NCI-H1417 treated with DMSO at 0.1 percent for 48 hours (cell line): ENCODE measurements at regions not wholly inside any gene's neighbourhood (a gene's known extent, or its start where the extent isn't known, plus 50 kb on each side); places are given as distances from the start of the nearest gene placed in this dataset.
A peak's percentile ranks its signal among the peaks of the same experiment; 100 is the strongest.

Experiments used
- DNase-seq: peaks from one replicate; lab custom pipeline; 2025; lab: John Stamatoyannopoulos, UW

DNA sequence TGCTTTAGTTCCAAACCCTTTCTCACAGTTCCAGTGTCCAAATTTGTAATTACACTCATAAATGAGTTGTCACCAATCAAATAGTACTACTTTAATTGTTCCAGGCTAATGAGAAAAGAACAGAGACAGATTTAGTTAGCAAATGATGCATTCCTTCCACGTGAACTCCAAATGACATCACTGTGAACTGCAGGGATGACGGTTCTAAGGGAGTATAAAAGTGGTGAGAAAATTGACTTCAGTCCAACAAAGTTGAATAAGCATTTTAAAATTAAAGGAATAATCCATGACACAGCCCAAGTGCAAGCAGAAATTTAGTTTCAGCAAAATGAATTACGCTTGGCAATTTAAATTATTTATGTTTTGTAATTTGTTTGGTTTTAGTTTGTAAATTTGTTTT lies 102.0 kb upstream of the LRATD1 start:
- no peak for DNase-seq

DNA sequence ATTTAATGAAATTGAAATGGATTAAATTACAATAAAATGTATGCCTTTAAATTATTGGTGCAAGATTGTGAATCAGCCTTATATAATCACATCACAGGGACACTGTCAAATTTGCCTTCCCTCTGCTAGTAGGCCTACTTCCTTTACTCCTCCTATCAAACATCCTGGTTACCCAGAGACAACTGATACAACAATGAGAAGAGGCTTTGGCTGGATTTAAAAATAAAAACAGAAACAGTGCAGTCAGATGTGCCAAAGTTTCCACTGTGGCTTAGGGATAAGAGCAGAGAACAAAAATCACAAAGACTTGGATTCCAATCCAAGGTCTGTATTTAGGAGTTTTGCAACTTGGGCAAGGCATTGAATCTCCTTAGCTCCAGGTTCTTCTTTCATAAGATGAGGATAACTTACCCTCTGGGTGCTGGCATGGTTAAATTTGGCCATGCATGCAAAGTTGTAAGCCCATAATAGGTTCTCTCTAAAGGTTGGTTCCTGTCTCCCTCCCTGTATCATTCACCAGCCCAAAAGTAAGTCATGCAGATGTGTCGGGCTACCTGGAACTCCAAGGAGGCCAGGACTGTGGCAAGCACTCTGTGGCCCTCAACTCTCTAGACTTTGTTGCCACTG lies 99.3 kb upstream of the LRATD1 start:
- DNase-seq, result no peak

DNA sequence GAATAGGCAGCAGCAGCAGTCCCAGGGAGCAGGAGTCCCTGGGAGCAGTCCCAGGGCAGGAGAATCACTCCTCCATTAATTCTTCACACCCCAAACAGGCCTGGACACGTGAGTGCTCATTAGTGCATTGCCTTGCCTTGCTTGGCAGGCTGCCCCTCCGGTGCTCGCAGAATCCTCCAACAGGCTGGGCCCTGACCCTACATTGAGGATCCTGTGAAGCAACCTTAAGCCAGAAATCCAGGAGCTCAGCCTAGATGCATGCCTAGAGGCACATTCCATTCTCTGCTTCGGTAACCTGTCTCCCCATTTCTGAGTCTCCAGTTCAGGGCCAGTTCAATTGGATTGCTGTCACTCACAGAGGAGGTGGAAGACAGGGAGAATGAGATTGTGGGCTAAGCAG lies 97.4 kb upstream of the LRATD1 start:
- DNase-seq, result no peak

DNA sequence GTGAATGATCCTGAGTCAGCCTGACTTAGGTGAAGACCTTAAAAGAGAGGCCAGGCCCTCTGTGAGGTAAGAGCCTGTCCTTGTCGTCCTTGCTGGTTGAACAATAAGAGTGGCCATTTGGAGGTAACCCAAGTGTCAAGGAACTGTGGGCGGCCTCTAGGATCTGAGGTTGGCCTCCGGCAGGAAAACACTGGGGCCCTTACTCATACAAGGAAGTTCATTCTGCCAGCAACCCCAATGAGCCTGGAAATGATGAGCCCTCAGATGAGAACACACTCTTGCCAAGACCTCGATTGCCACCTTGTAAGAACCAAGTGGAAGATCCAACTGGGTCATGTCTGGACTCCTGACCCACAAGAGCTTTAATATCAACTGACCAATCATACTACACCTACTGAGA lies 95.5 kb upstream of the LRATD1 start:
- DNase-seq, result no peak

GRCh38 chr2:14540015-14540414 lies 92.5 kb upstream of the LRATD1 start:
- no peak for DNase-seq

DNA sequence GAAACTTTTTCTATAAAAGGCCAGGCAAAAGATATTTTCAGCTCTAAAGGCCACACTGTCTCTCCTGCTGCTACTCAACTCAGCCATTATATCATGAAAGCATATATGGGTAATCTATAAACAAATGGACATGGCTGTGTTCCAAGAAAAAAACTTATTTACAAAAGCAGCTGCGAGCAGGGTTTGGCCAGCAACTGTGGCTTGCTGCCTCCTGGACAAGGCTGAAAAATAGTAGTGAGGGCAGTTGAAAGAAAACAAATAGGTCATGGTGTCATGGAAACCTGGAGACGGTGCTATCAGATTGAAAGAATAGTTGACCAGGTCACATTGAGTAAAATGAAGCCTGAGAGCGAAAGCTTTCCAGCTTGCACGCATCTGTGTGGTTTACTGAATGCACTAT lies 89.2 kb upstream of the LRATD1 start:
- DNase-seq, result peak; percentile 4

GRCh38 chr2:14544247-14544646 lies 88.3 kb upstream of the LRATD1 start:
- no peak for DNase-seq

- no peak for DNase-seq
Observed at GRCh38 chr2:14547830-14548229, 84.7 kb upstream of the LRATD1 start.

- no peak for DNase-seq
Observed at GRCh38 chr2:14550658-14551057, 81.9 kb upstream of the LRATD1 start.

- DNase-seq, result no peak
Observed at GRCh38 chr2:14551069-14551468, 81.4 kb upstream of the LRATD1 start.

GRCh38 chr2:14552286-14552685 lies 80.2 kb upstream of the LRATD1 start:
- no peak for DNase-seq

- DNase-seq, result no peak
Observed at GRCh38 chr2:14552818-14553217, 79.7 kb upstream of the LRATD1 start.

GRCh38 chr2:14554849-14555545 lies 77.5 kb upstream of the LRATD1 start:
- no peak for DNase-seq

DNA sequence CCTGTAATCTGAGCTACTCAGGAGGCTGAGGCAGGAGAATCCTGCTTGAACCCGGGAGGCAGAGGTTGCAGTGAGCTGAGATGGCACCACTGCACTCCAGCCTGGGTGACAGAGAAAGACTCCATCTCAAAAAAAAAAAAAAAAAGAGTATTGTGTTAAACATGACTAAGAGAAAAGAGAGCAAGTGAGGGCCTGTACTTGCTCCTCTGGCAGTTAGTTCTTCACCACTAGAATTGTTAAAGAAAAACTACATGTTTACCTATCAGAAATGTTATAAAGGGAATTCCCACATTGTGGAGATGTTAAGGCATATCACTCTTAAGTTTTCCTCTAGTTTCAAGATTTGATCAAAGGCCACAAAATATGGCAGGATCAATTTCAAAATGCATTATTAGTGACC lies 75.4 kb upstream of the LRATD1 start:
- DNase-seq, result no peak

DNA sequence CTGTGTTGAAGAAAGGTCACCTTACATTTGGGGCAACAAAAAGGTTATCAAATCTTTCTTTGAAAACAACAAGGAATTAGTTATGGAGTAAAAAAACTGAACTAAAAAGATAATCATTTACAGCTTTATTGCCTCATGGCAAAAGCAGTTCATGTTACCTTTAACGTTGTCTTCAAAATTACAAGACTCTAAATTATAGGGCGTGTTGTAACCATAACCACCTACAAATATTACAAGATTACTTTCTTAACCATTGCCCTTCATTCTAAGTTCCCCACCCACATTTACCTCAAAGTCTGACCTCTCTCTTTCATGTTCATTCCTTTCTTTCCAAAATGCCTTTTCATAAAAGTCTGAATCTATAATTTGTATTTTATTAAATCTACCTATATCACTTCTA lies 74.6 kb upstream of the LRATD1 start:
- DNase-seq, result no peak

- no peak for DNase-seq
Observed at GRCh38 chr2:14558335-14558919, 74.1 kb upstream of the LRATD1 start.

GRCh38 chr2:14560716-14561115 lies 71.8 kb upstream of the LRATD1 start:
- no peak for DNase-seq

- DNase-seq, result no peak
Observed at GRCh38 chr2:14563324-14563723, 69.2 kb upstream of the LRATD1 start.

DNA sequence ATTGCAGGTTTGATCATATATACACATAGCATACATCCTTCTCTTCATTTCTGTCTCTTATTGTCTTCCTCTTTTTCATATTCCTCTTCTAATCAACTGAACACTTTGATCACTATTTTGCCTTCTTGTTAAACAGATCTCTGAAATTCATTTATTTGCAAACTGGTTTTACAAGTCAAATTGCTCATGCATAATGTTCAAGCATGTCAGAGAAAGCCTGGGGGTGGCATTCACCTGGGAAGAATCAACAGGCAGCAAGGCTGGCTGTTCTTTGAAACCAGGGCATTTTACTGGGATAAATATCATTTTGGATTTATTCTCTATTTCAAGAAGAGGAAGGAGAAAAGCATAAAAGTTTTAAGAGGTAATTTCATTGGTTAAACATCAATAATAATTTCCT lies 66.9 kb upstream of the LRATD1 start:
- DNase-seq, result no peak

- no peak for DNase-seq
Observed at GRCh38 chr2:14567561-14567960, 65.0 kb upstream of the LRATD1 start.

DNA sequence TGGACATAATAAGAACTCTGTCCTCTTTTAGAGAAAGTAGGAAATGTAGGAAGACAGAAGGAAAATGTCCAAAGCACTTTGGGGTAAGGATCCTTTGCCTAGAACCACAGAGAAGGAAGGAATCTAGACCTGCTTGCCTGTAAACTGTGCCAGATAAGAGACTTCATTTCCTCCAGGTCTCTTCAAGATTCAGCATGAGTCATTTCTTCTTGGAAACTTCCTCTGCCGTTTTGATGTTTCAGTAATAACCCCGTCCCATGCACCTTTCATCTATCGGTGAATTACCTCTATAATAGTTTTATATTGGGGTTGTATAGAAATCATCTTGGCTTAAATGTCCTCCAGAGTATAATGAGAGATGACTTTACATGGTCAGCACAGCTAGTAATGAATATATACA lies 63.2 kb upstream of the LRATD1 start:
- DNase-seq, result no peak

GRCh38 chr2:14572633-14573032 lies 59.9 kb upstream of the LRATD1 start:
- DNase-seq, result no peak

- no peak for DNase-seq
Observed at GRCh38 chr2:14577843-14578242, 54.7 kb upstream of the LRATD1 start.
